ENCODE measurements at regions not wholly inside any gene's neighbourhood (a gene's known extent, or its start where the extent isn't known, plus 50 kb on each side); places are given as distances from the start of the nearest gene placed in this dataset.
"Not testable (repeated sequence)": the region's sequence is repeated elsewhere in the genome, so short reads cannot be mapped to it uniquely, and the experiment has no call there.

DNA sequence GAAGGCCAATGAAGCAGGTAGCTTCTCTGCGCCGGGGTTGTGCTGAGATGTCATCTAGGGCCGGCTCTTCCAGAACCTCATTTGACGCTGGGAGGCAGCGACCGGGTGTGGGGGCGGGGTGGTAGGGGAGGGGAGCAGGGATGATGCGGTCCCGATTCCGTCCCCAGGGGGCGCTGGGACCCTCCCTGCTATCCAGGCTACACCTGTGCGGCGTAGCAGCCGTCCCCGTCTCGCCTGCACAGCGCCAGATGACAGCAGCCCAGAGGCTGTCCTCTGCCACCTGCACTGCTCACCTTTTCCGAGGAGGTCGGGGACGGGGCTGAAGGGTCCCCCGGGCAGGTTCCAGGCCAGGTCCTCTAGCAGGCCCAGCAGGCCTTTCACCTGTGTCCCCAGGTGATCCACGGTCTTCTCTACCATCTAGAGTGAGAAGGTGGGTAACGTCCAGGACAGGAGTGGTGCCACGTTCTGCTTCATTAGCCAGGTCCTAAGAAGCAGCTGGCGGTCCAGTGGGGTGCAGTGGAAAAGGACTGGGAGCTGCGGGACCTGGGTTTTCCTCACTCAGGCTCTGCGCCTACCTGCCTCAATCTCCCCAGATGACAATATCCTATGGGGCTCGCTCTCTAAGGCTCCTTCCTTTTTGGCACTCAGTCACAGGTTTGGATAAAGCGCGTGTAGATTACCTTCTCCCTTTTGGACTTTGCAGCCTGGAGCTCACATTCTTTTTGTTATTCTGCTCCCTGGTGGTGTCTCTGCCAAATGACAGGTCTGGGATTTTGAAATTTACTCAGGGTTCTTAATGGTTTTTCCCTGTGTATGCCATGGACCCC is 56.0 kb upstream of the RAB6C start:
- DNase-seq (ENCODE audit: low read depth in 2 of 2): peak; percentile 53 to 61
- TF ChIP-seq, protein P1, sequence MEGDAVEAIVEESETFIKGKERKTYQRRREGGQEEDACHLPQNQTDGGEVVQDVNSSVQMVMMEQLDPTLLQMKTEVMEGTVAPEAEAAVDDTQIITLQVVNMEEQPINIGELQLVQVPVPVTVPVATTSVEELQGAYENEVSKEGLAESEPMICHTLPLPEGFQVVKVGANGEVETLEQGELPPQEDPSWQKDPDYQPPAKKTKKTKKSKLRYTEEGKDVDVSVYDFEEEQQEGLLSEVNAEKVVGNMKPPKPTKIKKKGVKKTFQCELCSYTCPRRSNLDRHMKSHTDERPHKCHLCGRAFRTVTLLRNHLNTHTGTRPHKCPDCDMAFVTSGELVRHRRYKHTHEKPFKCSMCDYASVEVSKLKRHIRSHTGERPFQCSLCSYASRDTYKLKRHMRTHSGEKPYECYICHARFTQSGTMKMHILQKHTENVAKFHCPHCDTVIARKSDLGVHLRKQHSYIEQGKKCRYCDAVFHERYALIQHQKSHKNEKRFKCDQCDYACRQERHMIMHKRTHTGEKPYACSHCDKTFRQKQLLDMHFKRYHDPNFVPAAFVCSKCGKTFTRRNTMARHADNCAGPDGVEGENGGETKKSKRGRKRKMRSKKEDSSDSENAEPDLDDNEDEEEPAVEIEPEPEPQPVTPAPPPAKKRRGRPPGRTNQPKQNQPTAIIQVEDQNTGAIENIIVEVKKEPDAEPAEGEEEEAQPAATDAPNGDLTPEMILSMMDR (IDR thresholded peaks at IDR 0.05; ENCODE audit: low read depth, low read length): peak; percentile 29
- no peak overlapping the region for H3K4me3 ChIP-seq (replicated peaks in 1 of 2; ENCODE audit: low read depth in 2 of 2, low read length in 2 of 2)

DNA sequence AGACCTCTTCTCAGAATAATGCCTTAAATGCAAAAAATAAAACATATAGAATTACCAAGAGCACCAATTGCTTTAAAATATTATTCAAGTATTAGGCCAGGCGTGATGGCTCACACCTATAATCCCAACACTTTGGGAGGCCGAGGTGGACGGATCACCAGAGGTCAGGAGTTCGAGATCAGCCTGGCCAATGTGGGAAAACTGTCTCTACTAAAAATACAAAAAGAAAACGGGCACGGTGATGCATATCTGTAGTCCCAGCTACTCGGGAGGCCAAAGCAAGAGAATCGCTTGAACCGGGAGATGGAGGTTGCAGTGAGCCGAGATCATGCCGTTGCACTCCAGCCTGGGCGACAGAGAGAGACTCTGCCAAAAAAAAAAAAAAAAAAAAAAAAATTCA is 55.4 kb upstream of the RAB6C start:
- DNase-seq (ENCODE audit: low read depth in 2 of 2); H3K4me3 ChIP-seq (replicated peaks in 1 of 2; ENCODE audit: low read depth in 2 of 2, low read length in 2 of 2): not testable (repeated sequence)

DNA sequence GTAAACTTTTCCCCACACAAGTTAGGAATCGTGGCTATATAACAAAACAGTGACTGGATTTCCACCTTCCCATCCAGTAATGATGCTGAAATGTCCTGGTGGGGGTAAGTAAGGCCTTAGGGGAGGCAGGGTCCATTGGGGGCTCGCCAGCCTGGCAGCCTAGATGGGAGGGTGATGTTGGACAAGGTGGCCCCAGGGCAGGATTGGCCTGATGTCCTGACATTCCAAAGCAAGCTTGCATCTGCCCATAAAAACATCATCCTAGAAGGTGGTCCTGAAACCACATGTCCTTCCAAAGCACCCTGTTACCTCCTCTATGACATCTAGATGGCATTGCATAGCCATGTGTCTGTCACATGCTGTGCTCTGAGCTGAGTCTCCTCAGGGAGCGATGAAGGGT is 54.1 kb upstream of the RAB6C start:
- DNase-seq (ENCODE audit: low read depth in 2 of 2): no peak
- TF ChIP-seq, protein P1 (IDR thresholded peaks at IDR 0.05; ENCODE audit: low read depth, low read length): no peak
- H3K4me3 ChIP-seq (replicated peaks in 1 of 2; ENCODE audit: low read depth in 2 of 2, low read length in 2 of 2): no peak overlapping the region

DNA sequence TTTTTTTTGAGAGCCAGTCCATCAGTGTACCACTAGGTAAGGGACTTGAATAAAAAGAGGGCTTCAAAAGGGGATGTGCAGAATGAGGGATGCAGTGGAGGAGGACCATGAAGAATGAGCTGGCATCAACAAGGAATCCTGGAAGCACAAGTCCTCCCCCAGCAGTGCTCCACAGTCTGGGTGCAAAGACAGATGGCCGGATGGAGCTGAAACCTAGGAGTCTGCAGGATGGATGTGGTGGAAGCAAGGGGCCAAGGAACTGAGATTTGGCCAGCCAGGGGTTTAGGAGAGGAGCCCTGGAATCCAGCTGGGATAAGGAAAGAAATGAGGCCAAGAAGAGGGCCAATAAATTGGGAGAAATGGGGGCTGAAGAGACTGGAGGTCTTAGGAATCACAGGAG is 51.8 kb upstream of the RAB6C start:
- DNase-seq (ENCODE audit: low read depth in 2 of 2): no peak
- TF ChIP-seq, protein P1 (IDR thresholded peaks at IDR 0.05; ENCODE audit: low read depth, low read length): no peak
- no peak overlapping the region for H3K4me3 ChIP-seq (replicated peaks in 1 of 2; ENCODE audit: low read depth in 2 of 2, low read length in 2 of 2)

DNA sequence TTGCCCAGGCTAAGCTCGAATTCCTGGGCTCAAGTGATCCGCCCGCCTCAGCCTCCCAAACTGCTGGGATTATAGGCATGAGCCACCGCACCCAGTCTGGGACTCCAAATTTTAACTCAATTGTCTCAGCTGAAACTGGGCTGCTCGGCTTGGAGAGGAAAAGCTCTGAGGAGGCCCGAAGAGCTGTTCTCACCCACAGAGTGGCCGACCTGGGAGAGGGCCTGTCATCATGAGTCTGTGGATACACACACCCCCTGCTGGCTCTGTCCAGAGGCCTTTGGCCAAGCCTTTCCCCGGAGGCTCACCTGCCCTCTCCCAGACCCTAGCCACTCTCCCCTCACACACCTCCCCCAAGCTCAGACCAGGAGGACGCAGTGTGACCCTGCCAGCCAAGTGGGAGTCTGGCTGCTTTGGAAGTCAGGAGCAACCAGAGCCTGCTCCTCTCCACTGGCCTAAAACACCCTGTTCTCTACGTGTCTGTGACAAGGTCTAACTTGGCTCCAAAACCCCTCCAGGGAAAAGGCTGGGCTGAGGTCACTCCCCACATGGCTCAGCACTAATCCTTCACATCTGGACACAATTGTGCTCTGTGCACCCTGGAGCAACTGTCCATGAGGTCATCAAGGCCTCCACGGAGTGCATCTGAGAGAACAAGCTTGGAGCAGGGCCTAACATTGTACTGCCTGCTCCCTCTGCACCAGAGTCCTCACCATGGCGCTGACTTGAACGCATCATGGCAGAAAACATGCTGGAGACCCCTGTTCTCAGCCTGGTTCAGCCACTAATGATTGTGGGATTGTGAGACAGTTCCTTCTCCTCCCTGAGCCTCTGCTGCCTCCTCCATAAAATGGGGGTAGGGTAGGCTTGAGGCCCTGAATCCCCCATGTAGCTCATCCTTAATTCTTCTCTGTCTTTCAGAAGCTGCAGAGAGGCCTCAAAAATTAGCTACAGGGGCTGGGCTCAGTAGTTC is 49.9 kb upstream of the RAB6C start:
- TF ChIP-seq, protein P1 (IDR thresholded peaks at IDR 0.05; ENCODE audit: low read depth, low read length): no peak
- H3K4me3 ChIP-seq (replicated peaks in 1 of 2; ENCODE audit: low read depth in 2 of 2, low read length in 2 of 2): no peak overlapping the region
- peak in 1 of 2 donors; percentile 14 for DNase-seq (ENCODE audit: low read depth in 2 of 2)
